B cell (primary cell): ENCODE measurements at regions not wholly inside any gene's neighbourhood (a gene's known extent, or its start where the extent isn't known, plus 50 kb on each side); places are given as distances from the start of the nearest gene placed in this dataset.

Experiments
- ATAC-seq: fragments of 200-7000 bp; cut with Tn5 transposase; one replicate; pipeline ENCODE4 v1.10.0; 2021; ENCODE audit warnings: low read depth, mild to moderate bottlenecking, moderate number of reproducible peaks, moderate library complexity
- CTCF ChIA-PET: fragments of 350-600 bp; sonication (Branson Sonifier 250); formaldehyde crosslinking; loops from one replicate; lab custom pipeline; 2021; ENCODE audit warnings: antibody characterized with exemption, inconsistent platforms; lab: Charles Lee
- POLR2A ChIA-PET: fragments of 350-600 bp; sonication (Branson Sonifier 250); formaldehyde crosslinking; loops from one replicate; lab custom pipeline; 2021; ENCODE audit warnings: antibody characterized with exemption; lab: Charles Lee
- DNase-seq: peaks from one replicate; pipeline ENCODE4 v3.0.0; 2013
- H2AFZ ChIP-seq: 2 replicates; pipeline ENCODE4 v1.6.1; 2012; ENCODE audit warnings: mild to moderate bottlenecking, low read depth, low read length; ENCODE audit not compliant: insufficient read depth, poor library complexity, severe bottlenecking
- H3K27ac ChIP-seq, 2 donors: 1 replicate in 1 of 2; 2 replicates in 1 of 2; pipeline ENCODE4 v1.5.1; 2012 to 2013; ENCODE audit warnings: low read length in 2 of 2, mild to moderate bottlenecking in 2 of 2, moderate library complexity in 1 of 2
- H3K27me3 ChIP-seq, 4 experiments: fragments of 200-600 bp in 1 of 4; sonication (generic) in 1 of 4; replicated peaks in 1 of 4; 1 replicate in 2 of 4; 2 replicates in 2 of 4; pipeline versions ENCODE4 v1.6.1 to v1.7.0; 2013 to 2016; ENCODE audit warnings: low read length in 3 of 4, mild to moderate bottlenecking in 2 of 4, mixed read lengths in 1 of 4, moderate library complexity in 1 of 4; ENCODE audit not compliant: insufficient read depth in 4 of 4, control insufficient read depth in 3 of 4; ENCODE audit errors: control extremely low read depth in 1 of 4
- H3K36me3 ChIP-seq, 2 experiments: replicated peaks in 1 of 2; 1 replicate in 1 of 2; 2 replicates in 1 of 2; pipeline versions ENCODE4 v1.6.1 to v1.7.1; 2013; ENCODE audit warnings: low read length in 1 of 2; ENCODE audit not compliant: insufficient read depth in 2 of 2, control insufficient read depth in 1 of 2; ENCODE audit errors: control extremely low read depth in 1 of 2, extremely low read depth in 1 of 2
- H3K4me1 ChIP-seq, 2 donors: fragments of 200-600 bp in 1 of 2; sonication (generic) in 1 of 2; 1 replicate in 1 of 2; 2 replicates in 1 of 2; pipeline versions ENCODE4 v1.5.1 to v1.6.1; 2013 to 2017; ENCODE audit warnings: low read length in 2 of 2; ENCODE audit not compliant: control insufficient read depth in 2 of 2, insufficient read depth in 2 of 2
- H3K4me2 ChIP-seq: replicated peaks from 2 replicates; pipeline ENCODE3; 2012; ENCODE audit warnings: mild to moderate bottlenecking, low read depth, low read length; ENCODE audit not compliant: poor library complexity, severe bottlenecking
- H3K4me3 ChIP-seq, 5 experiments: fragments of 200-600 bp in 1 of 5; sonication (generic) in 1 of 5; 1 replicate in 3 of 5; 2 replicates in 2 of 5; pipeline versions ENCODE4 v1.5.1 to v1.7.0; 2011 to 2016; ENCODE audit warnings: low read length in 4 of 5, mild to moderate bottlenecking in 4 of 5, low read depth in 2 of 5, control low read depth in 1 of 5, moderate library complexity in 1 of 5; ENCODE audit not compliant: insufficient read depth in 1 of 5; ENCODE audit errors: control extremely low read depth in 1 of 5, extremely low read depth in 1 of 5
- H3K79me2 ChIP-seq: fragments of 200-600 bp; sonication (generic); one replicate; pipeline ENCODE4 v1.6.0; 2016; ENCODE audit warnings: low read length; ENCODE audit not compliant: control insufficient read depth, insufficient read depth
- H3K9ac ChIP-seq: fragments of 200-600 bp; sonication (generic); 2 replicates; pipeline ENCODE4 v1.6.1; 2017; ENCODE audit warnings: mild to moderate bottlenecking, low read length, moderate library complexity
- H3K9me3 ChIP-seq, 3 donors: one replicate each; pipeline versions ENCODE4 v1.6.1 to v1.7.1; 2013; ENCODE audit warnings: low read length in 2 of 3; ENCODE audit not compliant: control insufficient read depth in 2 of 3, insufficient read depth in 1 of 3; ENCODE audit errors: control extremely low read depth in 1 of 3
- H4K20me1 ChIP-seq: 2 replicates; pipeline ENCODE4 v1.6.0; 2012; ENCODE audit warnings: mild to moderate bottlenecking, low read length; ENCODE audit not compliant: insufficient read depth, control insufficient read depth, poor library complexity, severe bottlenecking
- H3K27ac Mint-ChIP-seq: one replicate; pipeline ENCODE4 v1.8.0; 2021; ENCODE audit warnings: mixed read lengths
- H3K27me3 Mint-ChIP-seq: one replicate; pipeline ENCODE4 v1.8.0; 2021; ENCODE audit warnings: mixed read lengths
- H3K4me1 Mint-ChIP-seq: one replicate; pipeline ENCODE4 v1.8.0; 2021; ENCODE audit warnings: mixed read lengths
- H3K4me3 Mint-ChIP-seq: one replicate; pipeline ENCODE4 v1.8.0; 2021; ENCODE audit warnings: mixed read lengths
- H3K9me3 Mint-ChIP-seq: one replicate; pipeline ENCODE4 v1.8.0; 2022; ENCODE audit warnings: mixed read lengths; ENCODE audit not compliant: insufficient read depth
- EZH2 ChIP-seq: IDR thresholded peaks from 2 replicates; pipeline ENCODE4 v1.6.1; 2012; ENCODE audit warnings: borderline replicate concordance, low read depth, mild to moderate bottlenecking, moderate library complexity, low read length; ENCODE audit not compliant: insufficient read depth, poor library complexity, severe bottlenecking
- WGBS: methylation state at CpG from one replicate; pipeline ENCODE4 v1.1.5; 2013; ENCODE audit warnings: missing lambda C conversion rate; ENCODE audit not compliant: insufficient coverage; 5-methylcytosine and 5-hydroxymethylcytosine counted together
- intact Hi-C: fragments of 100-400 bp; cut with micrococcal nuclease; formaldehyde crosslinking; loops from one replicate; pipeline ENCODE4 v1.10.0; 2022
- TF ChIP-seq, protein P1 (sequence below): fragments of 200-600 bp; IDR thresholded peaks from one replicate; pipeline ENCODE4 v1.8.0; 2022; ENCODE audit warnings: antibody characterized with exemption, mild to moderate bottlenecking

GRCh38 chr3:137524751-137525150 lies 239.4 kb upstream of the SOX14 start:
- no peaks in the 10 kb centered on the region for H4K20me1 ChIP-seq
- 80% methylated on average over 1 of the region's 1 CpG for WGBS
- H3K27ac ChIP-seq, result no peak overlapping the region
- H3K27me3 ChIP-seq, result no peaks in the 10 kb centered on the region
- no peak overlapping the region for H3K4me2 ChIP-seq
- Mint-ChIP-seq H3K4me3 (no peak overlapping the region), H3K27me3 (no peaks in the 10 kb centered on the region), H3K27ac (no peak overlapping the region), H3K4me1 (no peaks in the 10 kb centered on the region), H3K9me3 (peaks cover 5% of the 10 kb centered on the region)
- H3K4me3 ChIP-seq, result no peak overlapping the region
- CTCF ChIA-PET, result no interaction called here
- no peaks in the 10 kb centered on the region for H3K79me2 ChIP-seq
- no peak for TF ChIP-seq EZH2
- TF ChIP-seq, protein P1, sequence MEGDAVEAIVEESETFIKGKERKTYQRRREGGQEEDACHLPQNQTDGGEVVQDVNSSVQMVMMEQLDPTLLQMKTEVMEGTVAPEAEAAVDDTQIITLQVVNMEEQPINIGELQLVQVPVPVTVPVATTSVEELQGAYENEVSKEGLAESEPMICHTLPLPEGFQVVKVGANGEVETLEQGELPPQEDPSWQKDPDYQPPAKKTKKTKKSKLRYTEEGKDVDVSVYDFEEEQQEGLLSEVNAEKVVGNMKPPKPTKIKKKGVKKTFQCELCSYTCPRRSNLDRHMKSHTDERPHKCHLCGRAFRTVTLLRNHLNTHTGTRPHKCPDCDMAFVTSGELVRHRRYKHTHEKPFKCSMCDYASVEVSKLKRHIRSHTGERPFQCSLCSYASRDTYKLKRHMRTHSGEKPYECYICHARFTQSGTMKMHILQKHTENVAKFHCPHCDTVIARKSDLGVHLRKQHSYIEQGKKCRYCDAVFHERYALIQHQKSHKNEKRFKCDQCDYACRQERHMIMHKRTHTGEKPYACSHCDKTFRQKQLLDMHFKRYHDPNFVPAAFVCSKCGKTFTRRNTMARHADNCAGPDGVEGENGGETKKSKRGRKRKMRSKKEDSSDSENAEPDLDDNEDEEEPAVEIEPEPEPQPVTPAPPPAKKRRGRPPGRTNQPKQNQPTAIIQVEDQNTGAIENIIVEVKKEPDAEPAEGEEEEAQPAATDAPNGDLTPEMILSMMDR, result no peak
- H3K9me3 ChIP-seq, result no peaks in the 10 kb centered on the region
- POLR2A ChIA-PET, result no interaction called here
- no peak overlapping the region for H3K9ac ChIP-seq
- H3K4me1 ChIP-seq, result no peaks in the 10 kb centered on the region
- H3K36me3 ChIP-seq, result no peaks in the 10 kb centered on the region
- DNase-seq (no peak), ATAC-seq (no peak)
- no peak overlapping the region for H2AFZ ChIP-seq
- intact Hi-C loops, result no loop called here

GRCh38 chr3:137525471-137525870 lies 238.6 kb upstream of the SOX14 start:
- H3K27me3 ChIP-seq, result no peaks in the 10 kb centered on the region
- no peaks in the 10 kb centered on the region for H3K79me2 ChIP-seq
- no peak overlapping the region for H3K9ac ChIP-seq
- H3K4me2 ChIP-seq, result no peak overlapping the region
- H3K4me3 Mint-ChIP-seq, result no peak overlapping the region
- no peak overlapping the region for H3K27ac ChIP-seq
- H2AFZ ChIP-seq, result no peak overlapping the region
- no peaks in the 10 kb centered on the region for H3K9me3 ChIP-seq
- POLR2A ChIA-PET, result no interaction called here
- DNase-seq (no peak), ATAC-seq (no peak)
- H3K27ac Mint-ChIP-seq, result no peak overlapping the region
- intact Hi-C loops, result no loop called here
- no peaks in the 10 kb centered on the region for H3K4me1 ChIP-seq
- no peak for TF ChIP-seq EZH2
- TF ChIP-seq, protein P1, result no peak
- H3K27me3 Mint-ChIP-seq, result no peaks in the 10 kb centered on the region
- CTCF ChIA-PET, result no interaction called here
- H3K4me3 ChIP-seq, result no peak overlapping the region
- H3K9me3 Mint-ChIP-seq, result peaks cover 5% of the 10 kb centered on the region
- no peaks in the 10 kb centered on the region for H3K36me3 ChIP-seq
- H4K20me1 ChIP-seq, result no peaks in the 10 kb centered on the region
- H3K4me1 Mint-ChIP-seq, result no peaks in the 10 kb centered on the region
